Ascending aorta (tissue), 2 donors: ENCODE measurements at regions not wholly inside any gene's neighbourhood (a gene's known extent, or its start where the extent isn't known, plus 50 kb on each side); places are given as distances from the start of the nearest gene placed in this dataset.
"Not testable (repeated sequence)": the region's sequence is repeated elsewhere in the genome, so short reads cannot be mapped to it uniquely, and the experiment has no call there.

Experiments
- DNase-seq, 2 donors: peaks; one replicate each; pipeline ENCODE4 v3.0.0-alpha.2; 2019; ENCODE audit warnings: low spot score in 2 of 2
- H3K27ac ChIP-seq, 2 donors: fragments of 200-600 bp; sonication (generic); one replicate each; pipeline ENCODE4 v1.5.1; 2016 to 2017; ENCODE audit warnings: mild to moderate bottlenecking in 1 of 2
- H3K27me3 ChIP-seq: fragments of 200-600 bp; sonication (generic); one replicate; pipeline ENCODE4 v1.5.1; 2017
- H3K36me3 ChIP-seq, 2 donors: fragments of 200-600 bp; sonication (generic); one replicate each; pipeline ENCODE4 v1.5.1; 2016
- H3K4me1 ChIP-seq, 2 donors: fragments of 200-600 bp; sonication (generic); one replicate each; pipeline ENCODE4 v1.5.1; 2016 to 2017; ENCODE audit warnings: mild to moderate bottlenecking in 1 of 2
- H3K4me3 ChIP-seq, 2 donors: fragments of 200-600 bp; sonication (generic); one replicate each; pipeline ENCODE4 v1.5.1; 2016 to 2017; ENCODE audit warnings: mild to moderate bottlenecking in 1 of 2
- H3K9me3 ChIP-seq, 2 donors: fragments of 200-600 bp; sonication (generic); one replicate each; pipeline ENCODE4 v1.5.1; 2016
- CTCF ChIP-seq, 3 experiments: fragments of 200-600 bp in 2 of 3; fragments of 450-650 bp in 1 of 3; sonication (generic) in 2 of 3; IDR thresholded peaks; one replicate each; pipeline ENCODE4 v1.5.1; 2016 to 2019; ENCODE audit warnings: antibody characterized with exemption in 3 of 3, mild to moderate bottlenecking in 1 of 3, moderate library complexity in 1 of 3
- intact Hi-C: fragments of 100-400 bp; cut with DNase I; formaldehyde crosslinking; loops from one replicate; pipeline ENCODE4 v1.15.1; 2023

GRCh38 chr6:100050550-100050949, 56.5 kb upstream of the MCHR2 start:
- Histone ChIP-seq H3K9me3 (no peaks in the 10 kb centered on the region), H3K27me3 (no peaks in the 10 kb centered on the region), H3K27ac (no peak overlapping the region), H3K4me3 (no peak overlapping the region), H3K36me3 (no peaks in the 10 kb centered on the region), H3K4me1 (no peaks in the 10 kb centered on the region)
- no peak for TF ChIP-seq CTCF (IDR thresholded peaks at IDR 0.05)
- no peak for DNase-seq
- intact Hi-C loops = no loop called here

GRCh38 chr6:100043961-100044360, 49.9 kb upstream of the MCHR2 start:
- H3K4me1 ChIP-seq, H3K9me3 ChIP-seq, DNase-seq, H3K36me3 ChIP-seq, H3K27me3 ChIP-seq, intact Hi-C loops, H3K27ac ChIP-seq, H3K4me3 ChIP-seq: not testable (repeated sequence)
